CD4-positive, alpha-beta T cell (primary cell): ENCODE measurements at regions not wholly inside any gene's neighbourhood (a gene's known extent, or its start where the extent isn't known, plus 50 kb on each side); places are given as distances from the start of the nearest gene placed in this dataset.

ENCODE experiments used
- ATAC-seq: fragments of 200-7000 bp; cut with Tn5 transposase; one replicate; pipeline ENCODE4 v1.10.0; 2022; ENCODE audit warnings: mild to moderate bottlenecking; ENCODE audit not compliant: poor library complexity
- CTCF ChIA-PET: fragments of 350-600 bp; sonication (Branson Sonifier 250); formaldehyde crosslinking; loops from one replicate; lab custom pipeline; 2021; ENCODE audit warnings: antibody characterized with exemption, inconsistent platforms; lab: Charles Lee
- POLR2A ChIA-PET: fragments of 350-600 bp; sonication (Branson Sonifier 250); formaldehyde crosslinking; loops from one replicate; lab custom pipeline; 2021; ENCODE audit warnings: antibody characterized with exemption, inconsistent platforms; lab: Charles Lee
- DNase-seq, 14 experiments: peaks; one replicate each; pipeline ENCODE4 v3.0.0-alpha.2; 2013 to 2020; ENCODE audit warnings: mixed read lengths in 2 of 14
- H3K27ac ChIP-seq, 2 donors: one replicate each; pipeline versions ENCODE4 v1.5.1 to v1.7.0; 2013; ENCODE audit warnings: low read length in 2 of 2, low read depth in 1 of 2, mild to moderate bottlenecking in 1 of 2
- H3K27me3 ChIP-seq, 2 experiments: 1 replicate in 1 of 2; 2 replicates in 1 of 2; pipeline versions ENCODE4 v1.6.1 to v1.7.0; 2013; ENCODE audit warnings: low read length in 2 of 2, control low read depth in 1 of 2, mild to moderate bottlenecking in 1 of 2, moderate library complexity in 1 of 2; ENCODE audit not compliant: insufficient read depth in 2 of 2, control insufficient read depth in 1 of 2
- H3K36me3 ChIP-seq: one replicate; pipeline ENCODE4 v1.6.1; 2013; ENCODE audit warnings: low read length, control low read depth; ENCODE audit not compliant: insufficient read depth
- H3K4me1 ChIP-seq: one replicate; pipeline ENCODE4 v1.6.1; 2013; ENCODE audit warnings: low read length, control low read depth; ENCODE audit not compliant: insufficient read depth
- H3K4me3 ChIP-seq: one replicate; pipeline ENCODE4 v1.5.1; 2013; ENCODE audit warnings: mild to moderate bottlenecking, low read length, moderate library complexity
- H3K9me3 ChIP-seq, 2 experiments: 1 replicate in 1 of 2; 2 replicates in 1 of 2; pipeline versions ENCODE4 v1.6.1 to v1.7.0; 2013; ENCODE audit warnings: low read length in 2 of 2, mild to moderate bottlenecking in 2 of 2, control low read depth in 1 of 2, moderate library complexity in 1 of 2; ENCODE audit not compliant: control insufficient read depth in 1 of 2, insufficient read depth in 1 of 2
- H3K27ac Mint-ChIP-seq: one replicate; pipeline ENCODE4 v1.8.0; 2020; ENCODE audit warnings: mixed read lengths
- H3K27me3 Mint-ChIP-seq: one replicate; pipeline ENCODE4 v1.8.0; 2021; ENCODE audit warnings: mixed read lengths
- H3K36me3 Mint-ChIP-seq: one replicate; pipeline ENCODE4 v1.8.0; 2021; ENCODE audit warnings: low read depth, mixed read lengths
- H3K4me1 Mint-ChIP-seq: one replicate; pipeline ENCODE4 v1.8.0; 2021; ENCODE audit warnings: low read depth, mixed read lengths
- H3K4me3 Mint-ChIP-seq: one replicate; pipeline ENCODE4 v1.8.0; 2020; ENCODE audit warnings: mild to moderate bottlenecking, mixed read lengths
- H3K9me3 Mint-ChIP-seq: one replicate; pipeline ENCODE4 v1.8.0; 2020; ENCODE audit warnings: mixed read lengths
- intact Hi-C, 2 experiments: fragments of 100-400 bp; cut with DNase I in 1 of 2; cut with micrococcal nuclease in 1 of 2; formaldehyde crosslinking; loops; one replicate each; pipeline versions ENCODE4 v1.15.1 to v1.9.0; 2023 to 2025; cut with DNase I, micrococcal nuclease
- TF ChIP-seq, protein P1 (sequence below): fragments of 200-600 bp; IDR thresholded peaks from one replicate; pipeline ENCODE4 v1.8.0; 2022; ENCODE audit warnings: antibody characterized with exemption, mild to moderate bottlenecking

DNA sequence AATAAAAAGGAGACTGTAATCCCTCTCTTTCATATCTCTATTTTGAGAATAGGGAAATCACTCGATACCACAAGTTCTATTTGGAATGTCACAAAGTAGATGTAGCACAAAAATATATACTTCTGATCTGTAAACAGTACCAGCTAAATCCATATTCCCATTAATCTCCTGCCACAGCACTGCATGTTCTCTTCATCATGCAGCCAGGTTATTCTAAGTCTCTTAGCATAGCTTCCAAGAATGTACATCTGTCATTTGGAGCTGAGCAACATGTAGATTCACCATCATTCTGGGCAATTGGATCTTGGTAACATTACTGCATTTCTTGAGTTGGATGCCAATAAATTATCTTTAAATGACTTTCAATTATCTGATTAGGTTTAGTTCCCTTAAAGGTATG, 1874.5 kb downstream of the MRPL39 start:
- Histone ChIP-seq H3K9me3 (peaks cover 0 to 9% of the 10 kb centered on the region in 2 experiments), H3K36me3 (no peaks in the 10 kb centered on the region), H3K27ac (no peak overlapping the region), H3K27me3 (no peaks in the 10 kb centered on the region), H3K4me1 (no peaks in the 10 kb centered on the region), H3K4me3 (no peak overlapping the region)
- Mint-ChIP-seq H3K27me3 (no peaks in the 10 kb centered on the region), H3K9me3 (peaks cover 2% of the 10 kb centered on the region), H3K27ac (no peak overlapping the region), H3K4me1 (no peaks in the 10 kb centered on the region), H3K36me3 (no peaks in the 10 kb centered on the region), H3K4me3 (no peak overlapping the region)
- TF ChIP-seq, protein P1, sequence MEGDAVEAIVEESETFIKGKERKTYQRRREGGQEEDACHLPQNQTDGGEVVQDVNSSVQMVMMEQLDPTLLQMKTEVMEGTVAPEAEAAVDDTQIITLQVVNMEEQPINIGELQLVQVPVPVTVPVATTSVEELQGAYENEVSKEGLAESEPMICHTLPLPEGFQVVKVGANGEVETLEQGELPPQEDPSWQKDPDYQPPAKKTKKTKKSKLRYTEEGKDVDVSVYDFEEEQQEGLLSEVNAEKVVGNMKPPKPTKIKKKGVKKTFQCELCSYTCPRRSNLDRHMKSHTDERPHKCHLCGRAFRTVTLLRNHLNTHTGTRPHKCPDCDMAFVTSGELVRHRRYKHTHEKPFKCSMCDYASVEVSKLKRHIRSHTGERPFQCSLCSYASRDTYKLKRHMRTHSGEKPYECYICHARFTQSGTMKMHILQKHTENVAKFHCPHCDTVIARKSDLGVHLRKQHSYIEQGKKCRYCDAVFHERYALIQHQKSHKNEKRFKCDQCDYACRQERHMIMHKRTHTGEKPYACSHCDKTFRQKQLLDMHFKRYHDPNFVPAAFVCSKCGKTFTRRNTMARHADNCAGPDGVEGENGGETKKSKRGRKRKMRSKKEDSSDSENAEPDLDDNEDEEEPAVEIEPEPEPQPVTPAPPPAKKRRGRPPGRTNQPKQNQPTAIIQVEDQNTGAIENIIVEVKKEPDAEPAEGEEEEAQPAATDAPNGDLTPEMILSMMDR, result no peak
- intact Hi-C loops, result no loop called here
- DNase-seq (no peak), ATAC-seq (no peak)
- ChIA-PET CTCF (interaction anchor here (0.6 kb wide), 1 partner anchor 748 kb away, joined by 5 read pairs; no protein-coding TSS in a partner anchor), POLR2A (no interaction called here)

DNA sequence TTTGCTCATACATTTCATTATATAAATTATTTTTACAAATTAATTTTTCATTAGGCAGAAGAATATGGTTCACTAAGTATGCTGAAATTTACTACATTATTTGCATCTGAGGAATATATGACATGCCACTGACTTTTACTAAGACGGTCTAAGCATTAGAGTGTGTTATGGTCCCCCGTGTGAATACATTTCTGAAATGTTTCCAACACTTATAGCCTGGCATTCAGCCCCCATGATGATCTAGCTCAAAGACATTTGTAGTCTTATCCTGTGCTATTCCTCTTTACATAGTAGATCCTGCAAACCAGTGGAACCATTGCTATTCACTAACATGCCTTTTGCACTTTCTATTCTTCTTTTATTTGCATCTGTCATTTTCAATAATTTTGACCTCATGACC, 1878.0 kb downstream of the MRPL39 start:
- no peak overlapping the region for H3K27ac Mint-ChIP-seq
- no peaks in the 10 kb centered on the region for H3K27me3 Mint-ChIP-seq
- Histone ChIP-seq H3K9me3 (peaks cover 0 to 3% of the 10 kb centered on the region in 2 experiments), H3K27ac (no peak overlapping the region), H3K36me3 (no peaks in the 10 kb centered on the region), H3K4me3 (no peak overlapping the region), H3K27me3 (no peaks in the 10 kb centered on the region), H3K4me1 (no peaks in the 10 kb centered on the region)
- no peaks in the 10 kb centered on the region for H3K4me1 Mint-ChIP-seq
- CTCF ChIA-PET, result interaction anchor here (1.1 kb wide), 1 partner anchor 10 kb away, joined by 3 read pairs; no protein-coding TSS in a partner anchor
- no peaks in the 10 kb centered on the region for H3K9me3 Mint-ChIP-seq
- no peaks in the 10 kb centered on the region for H3K36me3 Mint-ChIP-seq
- intact Hi-C loops, result no loop called here
- POLR2A ChIA-PET, result no interaction called here
- DNase-seq (no peak), ATAC-seq (no peak)
- no peak overlapping the region for H3K4me3 Mint-ChIP-seq
- TF ChIP-seq, protein P1, result no peak

DNA sequence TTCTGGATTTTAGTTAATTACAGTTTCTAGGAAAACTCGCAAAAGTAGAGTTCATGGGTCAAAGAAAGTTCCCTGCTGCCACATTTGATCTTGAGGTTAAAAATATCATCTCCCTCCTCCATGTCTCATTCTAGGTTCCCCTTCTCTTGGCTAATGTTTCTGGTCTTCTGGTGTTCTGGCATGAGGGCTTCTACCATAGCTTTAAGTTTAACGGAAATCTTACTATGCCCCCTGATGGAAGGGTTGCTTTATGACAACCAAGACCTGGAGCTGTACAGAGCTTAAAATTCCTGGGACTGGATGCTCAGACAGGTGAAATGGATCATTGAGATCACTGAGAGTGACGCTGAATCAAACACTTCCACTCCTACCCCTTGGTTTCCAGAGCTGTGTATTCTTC, 1881.7 kb downstream of the MRPL39 start:
- Histone ChIP-seq H3K4me3 (no peak overlapping the region), H3K27ac (no peak overlapping the region), H3K4me1 (no peaks in the 10 kb centered on the region), H3K36me3 (no peaks in the 10 kb centered on the region), H3K9me3 (no peaks in the 10 kb centered on the region), H3K27me3 (no peaks in the 10 kb centered on the region)
- POLR2A ChIA-PET, result no interaction called here
- Mint-ChIP-seq H3K4me1 (no peaks in the 10 kb centered on the region), H3K4me3 (no peak overlapping the region), H3K36me3 (no peaks in the 10 kb centered on the region), H3K9me3 (no peaks in the 10 kb centered on the region), H3K27ac (no peak overlapping the region), H3K27me3 (no peaks in the 10 kb centered on the region)
- CTCF ChIA-PET, result no interaction called here
- intact Hi-C loops, result no loop called here
- no peak for ATAC-seq
- TF ChIP-seq, protein P1, result no peak
- no peak for DNase-seq
